ENCODE measurements at regions not wholly inside any gene's neighbourhood (a gene's known extent, or its start where the extent isn't known, plus 50 kb on each side); places are given as distances from the start of the nearest gene placed in this dataset.

GRCh38 chr14:84021433-84021832, 1508.5 kb upstream of the FLRT2 start:
- no peak for TF ChIP-seq CTCF (IDR thresholded peaks at IDR 0.05)
- H3K9me3 ChIP-seq, result no peaks in the 10 kb centered on the region
- no peaks in the 10 kb centered on the region for H3K36me3 ChIP-seq

GRCh38 chr14:84024231-84024820, 1505.6 kb upstream of the FLRT2 start:
- no peaks in the 10 kb centered on the region for H3K4me1 ChIP-seq (ENCODE audit: control insufficient read depth in 1 of 2, insufficient read depth in 1 of 2, low read depth in 1 of 2, low read length in 1 of 2)
- no peak overlapping the region for H3K4me3 ChIP-seq (ENCODE audit: low read depth in 1 of 2, low read length in 1 of 2)
- no peak for TF ChIP-seq CTCF (IDR thresholded peaks at IDR 0.05)
- H3K27ac ChIP-seq, result no peak overlapping the region
- H3K27me3 ChIP-seq, result no peaks in the 10 kb centered on the region
- H3K9me3 ChIP-seq, result no peaks in the 10 kb centered on the region
- H3K36me3 ChIP-seq, result no peaks in the 10 kb centered on the region

More at GRCh38 chr14:84021433-84021832, 1508.5 kb upstream of the FLRT2 start:
- H3K27ac ChIP-seq, result no peak overlapping the region
- no peaks in the 10 kb centered on the region for H3K27me3 ChIP-seq
- H3K4me1 ChIP-seq (ENCODE audit: control insufficient read depth in 1 of 2, insufficient read depth in 1 of 2, low read depth in 1 of 2, low read length in 1 of 2), result no peaks in the 10 kb centered on the region
- H3K4me3 ChIP-seq (ENCODE audit: low read depth in 1 of 2, low read length in 1 of 2), result no peak overlapping the region

GRCh38 chr14:84025106-84026012, 1504.6 kb upstream of the FLRT2 start:
- Histone ChIP-seq H3K27me3 (no peaks in the 10 kb centered on the region), H3K9me3 (no peaks in the 10 kb centered on the region), H3K4me3 (ENCODE audit: low read depth in 1 of 2, low read length in 1 of 2) (no peak overlapping the region), H3K27ac (no peak overlapping the region), H3K36me3 (no peaks in the 10 kb centered on the region), H3K4me1 (ENCODE audit: control insufficient read depth in 1 of 2, insufficient read depth in 1 of 2, low read depth in 1 of 2, low read length in 1 of 2) (no peaks in the 10 kb centered on the region)
- TF ChIP-seq CTCF (IDR thresholded peaks at IDR 0.05), result no peak

- Histone ChIP-seq H3K27me3 (no peaks in the 10 kb centered on the region), H3K9me3 (no peaks in the 10 kb centered on the region), H3K36me3 (no peaks in the 10 kb centered on the region), H3K4me3 (ENCODE audit: low read depth in 1 of 2, low read length in 1 of 2) (no peak overlapping the region), H3K27ac (no peak overlapping the region), H3K4me1 (ENCODE audit: control insufficient read depth in 1 of 2, insufficient read depth in 1 of 2, low read depth in 1 of 2, low read length in 1 of 2) (no peaks in the 10 kb centered on the region)
- no peak for TF ChIP-seq CTCF (IDR thresholded peaks at IDR 0.05)
These were observed 1502.6 kb upstream of the FLRT2 start for GRCh38 chr14:84027351-84027750.

- Histone ChIP-seq H3K9me3 (no peaks in the 10 kb centered on the region), H3K27ac (no peak overlapping the region), H3K4me1 (ENCODE audit: control insufficient read depth in 1 of 2, insufficient read depth in 1 of 2, low read depth in 1 of 2, low read length in 1 of 2) (no peaks in the 10 kb centered on the region), H3K4me3 (ENCODE audit: low read depth in 1 of 2, low read length in 1 of 2) (no peak overlapping the region), H3K36me3 (no peaks in the 10 kb centered on the region), H3K27me3 (no peaks in the 10 kb centered on the region)
- TF ChIP-seq CTCF (IDR thresholded peaks at IDR 0.05), result no peak
These were observed 1501.8 kb upstream of the FLRT2 start for GRCh38 chr14:84028080-84028604.
